SK-MEL-5 (cell line): ENCODE measurements at regions not wholly inside any gene's neighbourhood (a gene's known extent, or its start where the extent isn't known, plus 50 kb on each side); places are given as distances from the start of the nearest gene placed in this dataset.
"Not testable (repeated sequence)": the region's sequence is repeated elsewhere in the genome, so short reads cannot be mapped to it uniquely, and the experiment has no call there.

Experiments used
- DNase-seq: peaks from one replicate; pipeline ENCODE4 v3.0.0-alpha.2; 2016; ENCODE audit warnings: low read depth, low spot score
- in situ Hi-C: cut with HindIII; loops from 2 replicates; pipeline ENCODE4 v1.10.0; 2016; ENCODE audit warnings: low sequenced_read_pairs, high pct_unique_total_duplicates, low pct_unique_long_range_greater_than_20kb

DNA sequence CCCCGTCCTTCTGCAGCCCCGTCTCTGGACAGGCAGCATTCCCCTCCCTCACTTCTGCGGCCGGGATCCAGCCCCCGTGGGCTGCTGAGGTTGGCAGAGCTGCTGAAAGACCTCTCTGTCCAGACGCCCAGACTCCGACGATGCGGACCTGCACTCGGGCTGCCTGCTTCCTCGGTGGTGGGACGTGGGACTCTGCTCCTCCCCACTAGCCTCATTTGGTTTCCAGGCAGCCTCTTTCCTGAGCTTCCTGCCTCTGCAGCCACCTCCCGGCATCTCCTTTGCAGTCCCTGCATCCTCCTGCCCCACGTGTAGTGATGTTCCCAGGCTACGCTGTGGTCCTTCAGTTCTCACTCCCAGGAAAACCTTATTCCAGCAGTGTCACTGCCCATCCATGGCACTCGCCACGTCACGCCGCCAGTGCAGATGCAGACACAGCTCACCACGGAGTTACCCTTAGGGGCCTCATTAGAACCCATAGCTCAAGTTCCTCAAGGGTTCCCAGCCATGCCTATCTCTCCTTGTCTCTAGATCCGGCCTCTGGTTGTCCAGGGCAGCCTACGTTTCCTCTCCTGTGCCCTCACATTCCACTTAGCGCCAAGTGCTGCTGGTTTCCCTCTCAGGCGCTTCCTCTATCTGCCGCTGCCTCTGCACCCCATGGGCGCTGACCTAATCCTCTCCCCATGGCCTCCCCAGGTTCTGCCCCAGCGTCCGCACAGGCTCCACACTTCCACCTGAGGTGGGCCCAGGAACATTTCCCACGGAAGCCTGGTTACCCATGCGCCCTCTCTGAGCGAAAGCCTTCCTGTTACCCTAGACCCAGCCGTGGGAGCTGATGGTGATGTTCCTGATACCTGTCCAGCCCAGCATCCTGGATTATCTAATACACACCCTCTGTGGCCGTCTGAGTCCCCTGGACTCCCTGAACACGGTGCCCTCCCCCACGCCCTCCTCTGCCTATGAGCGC, 318.3 kb upstream of the MYT1L start:
- DNase-seq: no peak
- in situ Hi-C loops: no loop called here

DNA sequence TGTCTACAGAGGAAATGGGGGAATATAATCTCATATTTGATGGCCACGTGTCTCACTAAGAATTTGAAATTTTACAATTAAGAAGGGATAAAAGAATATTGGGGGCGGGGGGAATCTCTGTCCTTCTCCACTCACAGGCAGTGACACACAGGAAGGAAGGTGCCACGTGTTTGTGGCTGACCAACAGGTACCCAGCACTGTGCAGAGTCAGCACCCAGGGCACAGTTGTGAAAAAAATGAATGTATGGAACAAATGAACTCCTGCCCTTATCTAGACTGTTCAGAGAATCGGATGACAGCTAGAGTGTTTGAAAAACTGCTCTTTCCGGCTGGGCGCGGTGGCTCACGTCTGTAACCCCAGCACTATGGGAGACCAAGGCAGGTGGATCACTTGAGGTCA, 317.0 kb upstream of the MYT1L start:
- in situ Hi-C loops: no loop called here
- no peak for DNase-seq

DNA sequence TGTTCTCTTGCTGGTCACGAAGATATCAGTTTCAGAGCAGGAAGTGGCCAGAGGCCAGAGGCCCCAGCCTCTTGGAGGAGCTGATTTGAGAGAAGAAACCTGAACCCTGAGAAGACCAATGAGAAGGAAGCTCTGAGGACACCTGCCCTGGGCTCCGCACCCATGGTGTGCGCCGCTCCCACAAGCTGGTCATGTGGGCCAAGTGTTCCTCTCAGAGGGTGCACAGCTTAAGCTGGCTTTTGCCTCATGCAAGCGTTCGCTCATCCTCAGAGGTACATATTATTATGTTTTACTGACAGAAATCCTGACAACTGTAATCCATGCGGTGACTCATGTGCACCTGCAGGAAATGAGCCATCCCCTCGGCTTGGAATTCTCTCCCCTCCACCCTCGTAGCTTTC, 316.1 kb upstream of the MYT1L start:
- no peak for DNase-seq
- in situ Hi-C loops: no loop called here

DNA sequence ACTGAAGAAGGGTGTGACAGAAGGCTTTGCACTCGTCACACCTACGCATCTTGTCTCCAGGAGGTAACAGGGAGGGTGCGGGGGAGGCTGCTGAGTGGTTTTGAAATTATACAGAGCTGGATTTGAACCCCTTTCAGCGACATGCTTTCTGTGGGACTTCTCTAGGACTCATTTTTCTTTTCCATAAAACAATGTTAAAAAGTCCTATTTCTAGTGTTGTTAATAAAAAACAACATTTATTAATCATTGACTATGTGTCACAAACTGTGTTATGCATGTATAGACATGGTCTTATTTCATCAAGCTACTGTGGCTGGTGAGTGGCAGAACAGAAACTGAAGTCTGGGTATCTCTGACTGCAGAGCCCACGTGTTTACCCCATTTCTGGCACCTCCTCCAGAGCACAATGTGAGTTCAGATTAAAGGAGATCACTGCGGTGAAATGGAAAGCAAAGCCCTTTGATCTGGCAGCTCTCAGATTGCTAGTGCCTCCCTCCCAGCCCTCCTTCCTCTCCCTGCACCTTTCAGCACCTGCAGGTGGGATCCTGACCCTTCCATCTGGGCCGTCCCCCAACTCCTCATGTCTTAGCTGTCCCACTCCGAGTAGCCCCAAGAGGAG, 315.5 kb upstream of the MYT1L start:
- DNase-seq: no peak
- in situ Hi-C loops: no loop called here

DNA sequence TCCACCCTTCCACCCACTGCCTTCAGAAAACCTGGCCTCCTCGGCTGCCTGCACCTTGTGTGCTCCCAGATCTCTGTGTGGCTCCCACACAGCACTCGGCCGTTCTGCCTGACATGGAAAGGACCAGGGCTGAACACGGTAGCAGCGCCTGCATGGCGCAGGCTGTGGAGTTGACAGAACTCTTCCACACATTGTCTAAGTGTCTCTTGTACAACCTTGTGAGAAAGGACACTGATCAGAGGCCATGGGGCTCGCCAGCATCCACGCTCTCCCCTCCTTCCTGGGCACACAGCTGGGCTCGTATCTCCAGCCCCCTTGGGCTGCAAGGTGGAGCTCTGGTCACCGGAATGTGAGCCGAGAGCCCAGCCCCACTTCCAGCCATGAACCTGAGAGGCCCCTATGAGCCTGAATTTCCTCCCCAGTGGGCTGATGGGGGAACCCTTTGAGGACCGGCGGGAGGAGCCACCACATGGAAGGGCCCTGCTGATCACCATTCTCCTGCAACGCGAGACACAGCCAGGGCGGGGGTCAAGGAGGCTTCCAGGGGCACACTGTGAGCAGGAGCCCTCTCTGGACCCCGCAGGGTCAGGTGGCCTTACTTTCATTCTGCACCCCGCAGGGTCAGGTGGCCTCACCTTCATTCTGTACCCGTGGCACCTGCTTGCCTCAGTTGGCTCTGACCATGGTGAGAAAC, 314.2 kb upstream of the MYT1L start:
- in situ Hi-C loops: no loop called here
- DNase-seq: no peak

DNA sequence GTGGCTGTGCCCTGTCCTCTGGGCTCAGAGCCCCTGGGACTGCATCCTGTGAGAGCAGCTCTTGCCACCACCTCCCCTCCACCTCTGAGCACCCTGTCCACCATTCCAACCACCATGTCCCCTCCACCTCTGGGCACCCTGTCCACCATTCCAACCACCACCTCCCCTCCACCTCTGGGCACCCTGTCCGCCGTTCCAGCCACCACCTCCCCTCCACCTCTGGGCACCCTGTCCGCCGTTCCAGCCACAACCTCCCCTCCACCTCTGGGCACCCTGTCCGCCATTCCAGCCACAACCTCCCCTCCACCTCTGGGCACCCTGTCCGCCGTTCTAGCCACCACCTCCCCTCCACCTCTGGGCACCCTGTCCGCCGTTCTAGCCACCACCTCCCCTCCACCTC, 313.7 kb upstream of the MYT1L start:
- in situ Hi-C loops, DNase-seq: not testable (repeated sequence)

DNA sequence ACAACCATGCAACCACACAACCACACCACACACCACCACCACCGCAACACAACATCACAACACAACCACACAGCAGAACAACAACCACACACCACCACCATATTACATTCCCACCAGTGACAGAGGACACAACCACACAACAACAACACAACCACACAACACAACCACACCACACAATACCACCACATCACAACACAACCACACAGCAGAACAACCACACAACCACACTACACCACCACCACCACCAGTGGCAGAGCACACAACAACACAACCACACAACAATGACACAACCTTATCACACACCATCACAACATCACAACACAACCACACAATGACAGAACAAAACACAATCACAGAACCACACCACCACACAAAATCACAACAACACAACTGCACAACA, 313.0 kb upstream of the MYT1L start:
- in situ Hi-C loops: no loop called here
- DNase-seq: no peak

DNA sequence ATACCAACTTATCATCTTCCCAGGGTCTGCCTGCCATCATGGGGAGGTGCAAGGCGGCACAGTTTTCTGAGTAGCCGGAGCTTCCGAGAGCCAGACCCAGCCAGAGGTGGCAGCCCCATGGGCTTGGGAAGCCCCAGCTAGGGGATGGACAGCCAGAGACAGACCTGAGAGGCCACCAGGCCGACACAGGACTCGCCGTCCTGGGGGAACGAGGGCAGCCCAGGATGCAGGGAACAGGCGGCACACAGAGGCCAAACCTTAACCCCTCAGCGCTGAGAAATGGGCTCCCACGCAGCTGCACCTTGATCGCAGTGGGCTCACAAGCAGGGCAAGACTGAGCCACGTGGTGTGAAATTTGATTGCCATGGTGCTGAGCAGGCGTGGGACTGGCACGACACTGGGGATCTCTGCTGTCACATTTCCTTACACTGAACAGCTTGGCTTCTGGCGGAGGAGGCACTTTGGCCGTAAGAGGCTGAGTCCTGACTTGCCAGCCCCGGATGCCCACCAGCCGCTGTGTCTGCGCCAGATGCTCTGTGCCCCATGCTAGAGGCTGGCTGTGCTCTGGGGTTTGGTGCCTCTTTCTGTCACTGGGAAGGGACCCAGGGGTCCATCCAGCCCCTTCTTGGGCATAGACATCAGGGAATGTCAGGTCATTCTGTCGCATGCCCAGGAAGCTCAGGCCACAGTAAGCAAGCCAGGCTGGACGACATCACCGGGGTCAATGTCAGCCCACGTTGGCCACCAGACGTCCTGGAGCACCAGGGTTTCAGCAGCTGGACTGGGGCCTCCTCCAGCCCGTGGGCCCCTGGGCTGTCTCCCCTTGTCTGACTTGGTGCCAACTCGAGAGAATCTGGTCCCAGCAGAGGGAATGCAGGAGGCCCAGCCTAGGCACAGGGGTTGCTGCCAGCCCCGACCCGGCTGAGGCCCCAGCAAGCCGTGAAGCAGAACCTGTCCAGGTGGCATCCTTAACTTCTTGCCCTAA, 312.1 kb upstream of the MYT1L start:
- no peak for DNase-seq
- in situ Hi-C loops: no loop called here

DNA sequence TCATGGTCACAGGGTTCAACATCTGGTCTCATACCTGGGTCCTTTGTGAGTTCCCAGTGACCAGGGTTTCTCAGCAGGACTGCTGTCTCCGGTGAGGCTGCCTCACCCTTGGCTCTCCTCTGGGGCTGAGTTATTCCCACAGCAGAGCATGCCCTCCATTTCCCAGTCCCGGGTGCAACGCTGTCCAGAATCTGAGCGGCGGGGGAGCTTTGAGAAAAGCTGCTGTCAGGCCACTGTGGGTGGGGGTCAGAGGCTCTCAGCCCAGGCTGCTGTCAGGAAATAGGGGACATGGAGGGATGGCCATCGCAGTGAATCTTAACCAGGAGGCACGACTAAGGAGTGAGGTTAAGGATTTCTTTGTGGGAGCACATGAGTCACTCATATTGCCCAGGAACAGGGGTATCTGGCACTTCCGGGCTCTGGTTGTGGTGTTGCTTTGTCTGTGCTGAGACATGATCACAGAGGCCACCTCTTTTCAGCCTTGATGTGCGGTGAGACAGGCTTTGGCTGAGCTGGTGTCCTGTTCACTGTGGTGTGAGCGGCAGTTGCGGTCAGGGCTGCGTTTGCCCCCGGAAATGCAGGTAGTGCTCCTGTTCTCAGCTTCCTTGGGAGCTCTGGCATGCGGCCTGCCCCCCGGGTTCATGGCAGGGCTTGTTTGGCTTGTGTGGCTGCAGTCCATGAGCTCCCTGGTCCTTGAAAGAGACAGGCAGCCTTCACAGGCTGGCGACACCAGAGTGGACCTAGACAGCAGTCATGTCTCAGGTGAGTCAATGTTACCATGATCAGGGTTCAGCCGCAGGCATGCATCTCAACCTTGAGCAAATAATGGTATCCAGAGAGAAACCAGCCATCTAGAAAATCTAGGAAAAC, 310.7 kb upstream of the MYT1L start:
- in situ Hi-C loops: no loop called here
- DNase-seq: no peak

DNA sequence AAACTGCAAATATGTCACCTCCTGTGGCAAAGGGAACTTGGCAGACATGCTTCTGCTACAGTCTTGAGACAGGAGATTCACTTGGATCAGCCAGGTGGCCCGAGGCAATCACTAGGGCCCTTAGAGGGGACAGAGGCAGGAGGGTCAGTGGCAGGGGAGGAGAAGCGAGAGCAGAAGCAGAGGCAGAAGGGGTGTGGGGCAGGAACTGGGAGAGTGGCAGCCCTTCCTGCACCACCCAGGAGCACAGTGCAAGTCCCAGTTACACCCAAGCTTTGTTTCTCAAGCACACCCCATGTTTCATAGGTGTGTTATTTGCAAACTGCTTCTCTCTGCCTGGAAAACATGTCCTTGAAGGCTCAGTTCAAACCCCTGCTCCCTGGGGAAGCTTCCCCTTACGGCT, 309.7 kb upstream of the MYT1L start:
- in situ Hi-C loops: no loop called here
- DNase-seq: no peak

DNA sequence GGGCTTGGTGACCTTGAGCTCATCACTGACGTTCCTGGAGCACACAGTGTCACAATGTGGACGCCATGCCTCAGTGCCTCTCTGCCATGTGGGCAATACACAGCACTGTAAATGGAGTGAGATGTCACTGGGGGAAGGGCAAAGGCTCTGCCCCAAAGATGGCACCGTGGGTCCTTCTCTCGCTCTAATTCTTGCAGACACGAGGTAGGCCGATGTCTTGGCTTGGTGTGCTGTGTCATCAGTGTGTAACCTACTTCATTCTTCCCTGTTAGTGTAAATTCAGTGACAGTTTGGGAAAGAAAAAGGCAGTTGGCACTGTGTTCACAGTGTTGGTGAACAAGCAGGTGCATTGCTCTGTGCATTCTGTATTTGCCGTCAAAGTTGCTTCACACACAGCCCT, 309.3 kb upstream of the MYT1L start:
- no peak for DNase-seq
- in situ Hi-C loops: no loop called here

DNA sequence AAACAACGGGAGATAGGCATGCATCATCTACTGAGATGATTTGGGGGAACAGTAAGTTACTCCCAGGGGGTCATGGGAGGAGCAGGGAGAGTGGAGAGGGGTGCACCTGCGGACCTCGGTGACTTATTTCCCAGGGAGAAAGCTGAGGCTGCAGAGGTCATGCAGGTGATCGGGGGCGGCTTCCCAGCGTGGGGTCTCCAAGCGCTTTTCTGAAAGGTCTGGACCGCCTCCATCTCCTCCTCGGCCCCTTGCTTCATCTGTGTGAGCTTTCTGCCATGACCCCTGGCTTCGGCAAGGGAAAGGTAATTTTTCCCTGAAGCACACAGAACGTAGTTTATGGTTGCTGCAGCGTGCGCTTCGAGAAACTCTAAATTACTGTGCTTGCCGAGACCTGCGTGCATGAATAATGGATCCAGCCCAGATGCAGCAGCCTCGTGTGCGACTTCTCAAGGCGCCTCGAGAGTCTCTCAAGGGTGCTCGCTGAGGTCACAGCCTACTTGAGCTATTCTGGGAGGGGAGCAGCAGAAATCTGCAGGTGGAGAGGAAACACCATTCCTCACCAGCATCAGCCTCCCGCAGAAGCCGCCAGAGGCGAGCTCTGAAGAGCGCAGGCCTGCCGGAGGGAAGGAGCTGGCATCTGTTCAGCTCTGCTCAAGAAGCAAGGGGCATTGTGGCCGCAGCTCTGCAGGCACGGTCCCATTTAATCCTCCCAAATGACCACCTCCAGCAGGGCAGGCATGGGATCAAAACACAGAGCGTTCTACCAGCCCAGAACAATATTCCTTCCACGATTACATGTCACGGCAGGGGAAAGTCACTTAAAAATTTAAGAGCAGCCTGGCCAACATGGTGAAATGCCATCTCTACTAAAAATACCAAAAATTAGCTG, 308.4 kb upstream of the MYT1L start:
- no peak for DNase-seq
- in situ Hi-C loops: no loop called here

DNA sequence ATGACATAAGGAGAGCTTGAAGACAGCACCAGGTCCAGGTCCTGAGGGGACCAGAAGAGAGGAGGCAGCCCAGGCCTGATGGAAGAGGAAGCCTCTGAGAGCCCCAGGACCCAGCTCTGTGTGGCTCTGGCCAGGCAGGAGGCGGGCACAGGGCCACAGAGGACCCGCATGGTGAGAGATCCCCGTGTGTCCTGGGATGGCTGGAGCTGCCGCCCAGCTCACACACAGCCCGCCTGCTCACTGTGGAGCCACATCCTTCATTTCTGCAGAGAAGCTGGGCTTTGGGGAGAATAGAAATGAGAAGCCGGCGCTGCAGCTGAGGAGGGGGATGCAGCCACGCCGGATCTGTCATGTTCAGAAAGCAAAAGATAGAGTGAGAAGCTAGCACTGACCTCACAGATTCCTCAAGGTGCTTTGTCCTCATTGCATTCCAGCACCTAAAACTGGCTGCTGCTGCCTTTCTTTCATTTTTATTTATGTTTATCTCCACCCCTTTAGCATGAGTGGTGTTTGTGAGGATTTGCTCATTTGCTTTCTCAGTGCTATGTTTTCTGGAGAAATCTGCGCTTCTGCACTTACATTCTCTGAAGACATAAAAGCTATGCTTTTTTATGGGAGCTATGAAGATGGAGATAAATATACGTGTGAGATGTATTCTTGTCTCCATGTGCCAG, 307.6 kb upstream of the MYT1L start:
- in situ Hi-C loops: no loop called here
- no peak for DNase-seq

DNA sequence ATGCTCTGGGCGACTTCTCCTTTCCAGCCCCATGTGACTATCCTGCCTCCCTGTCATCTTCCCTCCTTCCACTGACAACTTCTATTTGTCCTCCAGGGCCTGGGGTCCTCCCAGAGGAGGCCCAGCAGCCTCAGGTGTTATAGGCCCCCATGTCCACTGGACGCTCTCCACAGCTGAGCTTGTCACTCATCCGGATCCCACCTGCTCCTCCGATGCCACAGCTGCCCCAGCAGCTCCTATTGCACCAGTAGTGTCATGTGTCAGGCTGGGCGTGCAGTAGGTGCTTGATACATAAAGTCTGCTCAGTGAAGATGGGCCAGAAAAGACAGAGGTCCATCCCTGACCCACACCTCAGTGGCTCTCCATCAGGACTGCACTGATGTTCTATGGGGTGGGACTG, 305.7 kb upstream of the MYT1L start:
- DNase-seq: no peak
- in situ Hi-C loops: no loop called here

DNA sequence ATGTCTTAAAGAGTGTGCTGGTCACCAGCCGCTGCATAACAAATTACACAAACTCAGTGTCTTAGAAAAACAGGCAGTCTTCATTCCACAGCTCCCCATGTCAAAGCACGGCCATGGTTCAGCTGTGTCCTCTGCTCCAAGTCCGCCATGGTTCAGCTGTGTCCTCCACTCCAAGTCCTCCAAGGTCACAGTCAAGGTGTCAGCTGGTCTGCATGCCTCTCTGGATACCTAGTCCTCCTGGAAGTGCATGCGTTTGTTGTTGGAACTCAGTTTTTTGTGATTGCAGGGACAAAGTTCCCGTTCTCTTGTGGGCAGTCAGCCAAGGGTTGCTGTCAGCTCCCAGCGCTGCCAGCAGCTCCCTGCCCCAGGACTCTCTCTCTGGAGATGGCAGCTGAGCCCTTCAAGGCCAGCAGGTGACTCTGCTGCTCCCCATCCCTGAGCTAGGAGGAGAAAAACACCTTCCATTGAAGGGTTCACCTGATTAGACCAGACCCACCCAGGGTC, 304.0 kb upstream of the MYT1L start:
- in situ Hi-C loops: no loop called here
- DNase-seq: no peak
